Hepatocyte (in vitro differentiated cells): ENCODE measurements at regions not wholly inside any gene's neighbourhood (a gene's known extent, or its start where the extent isn't known, plus 50 kb on each side); places are given as distances from the start of the nearest gene placed in this dataset.

ENCODE experiments used
- CTCF ChIP-seq: fragments of 200-600 bp; sonication (generic); IDR thresholded peaks from 2 replicates; pipeline ENCODE4 v1.5.1; 2016; ENCODE audit warnings: antibody characterized with exemption, mild to moderate bottlenecking; ENCODE audit not compliant: poor library complexity
- EZH2 ChIP-seq: fragments of 200-600 bp; sonication (generic); IDR thresholded peaks from 2 replicates; pipeline ENCODE4 v1.6.1; 2016; ENCODE audit warnings: antibody characterized with exemption, mild to moderate bottlenecking, borderline replicate concordance
- EZH2phosphoT487 ChIP-seq: fragments of 200-600 bp; sonication (generic); IDR thresholded peaks from one replicate; pipeline ENCODE4 v1.6.1; 2018; ENCODE audit warnings: antibody characterized with exemption, mild to moderate bottlenecking, low read depth, moderate library complexity; ENCODE audit not compliant: unreplicated experiment, severe bottlenecking

GRCh38 chr7:142355328-142355727 lies 97.5 kb upstream of the PRSS58 start:
- TF ChIP-seq CTCF (no peak), EZH2phosphoT487 (no peak), EZH2 (no peak)
